Activated CD4-positive, alpha-beta T cell treated with anti-CD3 and anti-CD28 coated beads, Interleukin-10, Interleukin-2, amounts not matched to agents 100 ng/mL and 50 ng/mL, durations not matched to agents 16 hours and 8 hours (primary cell): ENCODE measurements at regions not wholly inside any gene's neighbourhood (a gene's known extent, or its start where the extent isn't known, plus 50 kb on each side); places are given as distances from the start of the nearest gene placed in this dataset.

ENCODE experiments used
- DNase-seq: peaks from one replicate; pipeline ENCODE4 v3.0.0-alpha.2; 2020

GRCh38 chr1:199377211-199377610 lies 650.3 kb upstream of the NR5A2 start:
- no peak for DNase-seq

GRCh38 chr1:199383793-199384192 lies 643.7 kb upstream of the NR5A2 start:
- DNase-seq, result no peak

DNA sequence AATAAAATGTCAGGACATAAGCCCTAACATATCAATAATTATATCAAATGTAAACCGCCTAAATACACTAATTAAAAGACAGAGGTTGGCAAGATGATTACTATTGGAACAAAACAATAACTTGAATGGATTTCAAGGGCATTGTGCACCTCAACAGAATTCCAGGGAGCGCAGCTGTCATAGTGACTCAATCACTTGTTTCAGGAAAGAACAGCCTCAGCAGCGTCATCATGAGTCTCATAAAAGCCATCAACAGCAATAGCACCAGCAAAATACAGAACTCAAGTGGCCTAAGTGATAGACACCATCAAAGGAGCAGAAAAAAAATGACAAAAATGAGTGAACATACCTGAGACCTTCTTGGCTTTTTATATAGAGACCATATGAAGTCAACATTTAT lies 632.7 kb upstream of the NR5A2 start:
- DNase-seq, result no peak

GRCh38 chr1:199396456-199396855 lies 631.1 kb upstream of the NR5A2 start:
- DNase-seq, result no peak

DNA sequence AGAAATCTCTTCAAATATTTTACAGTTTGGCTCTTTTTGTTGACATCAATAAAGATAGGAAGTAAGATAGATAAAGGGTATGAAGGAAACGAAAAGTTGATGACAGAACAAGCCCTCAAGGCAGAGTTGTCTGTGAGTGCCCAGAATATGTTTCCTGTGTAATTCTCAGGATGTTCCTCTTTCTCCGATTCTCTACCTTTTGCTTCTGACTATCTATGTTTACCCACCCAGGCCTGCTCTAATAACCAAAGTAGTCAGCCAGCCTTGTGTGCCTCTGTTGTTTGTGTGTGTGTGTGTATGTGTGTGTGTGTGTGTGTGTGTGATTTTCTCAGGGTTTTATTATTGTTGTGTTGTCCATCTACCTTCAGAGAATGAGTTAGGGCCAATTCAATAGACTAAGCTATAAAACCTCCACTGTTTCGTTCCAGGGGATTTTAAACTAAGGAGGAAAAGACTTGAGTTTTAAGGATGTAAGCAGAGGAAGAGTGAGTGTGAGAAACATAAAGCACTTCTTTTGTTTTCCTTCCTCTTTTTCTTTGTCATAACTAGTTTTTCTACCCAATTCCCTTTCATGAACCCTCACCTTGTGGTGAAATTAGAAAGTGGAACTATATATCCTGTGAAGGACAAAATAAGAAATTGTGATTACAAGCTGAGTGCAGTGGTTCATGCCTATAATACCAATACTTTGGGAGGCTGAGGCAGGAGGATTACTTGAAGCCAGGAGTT lies 627.4 kb upstream of the NR5A2 start:
- DNase-seq, result no peak

DNA sequence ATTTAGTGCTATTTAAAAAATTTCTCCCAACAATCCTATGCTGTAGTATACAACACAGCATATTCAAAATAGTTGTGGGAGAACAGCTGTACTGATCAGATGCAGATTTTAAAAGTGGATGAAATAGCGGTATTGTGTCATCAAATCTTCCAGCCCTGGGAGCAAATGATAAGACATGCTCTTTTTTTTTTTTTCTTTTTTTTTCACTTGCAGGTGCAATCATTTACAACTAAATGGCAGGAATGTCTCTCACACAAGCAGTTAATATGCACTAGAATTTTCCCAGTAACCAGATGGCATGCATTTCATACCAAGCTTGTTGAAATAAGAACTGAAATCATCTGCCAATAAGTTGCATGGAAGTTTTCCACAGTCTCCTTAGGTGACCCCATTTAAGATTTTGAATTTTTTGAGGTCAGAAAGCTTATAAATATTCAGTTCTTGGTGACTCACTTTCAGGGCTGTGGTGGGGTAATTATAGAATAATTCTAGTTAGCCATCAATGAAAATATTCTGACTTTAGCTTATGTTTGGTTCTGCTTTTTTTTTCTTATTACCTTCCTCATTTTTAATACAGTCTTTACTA lies 623.9 kb upstream of the NR5A2 start:
- DNase-seq, result no peak

DNA sequence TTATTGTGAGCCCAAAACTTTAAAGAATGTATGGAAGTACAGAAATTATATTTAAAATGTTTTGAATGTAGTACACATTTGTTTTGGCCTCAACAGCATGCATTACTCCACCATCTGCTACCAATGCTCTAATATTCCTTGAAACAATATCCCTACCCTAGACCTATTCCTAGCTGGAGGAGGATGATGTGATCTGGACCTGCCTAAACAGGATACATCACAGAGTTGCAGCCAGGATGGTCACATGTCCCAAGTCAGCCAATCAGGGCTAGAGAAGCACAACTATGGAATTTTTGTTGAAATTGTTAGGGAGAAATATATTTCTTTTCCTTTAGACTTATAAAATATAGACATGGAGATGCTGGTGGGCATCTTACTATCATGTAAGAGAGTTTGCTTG lies 623.3 kb upstream of the NR5A2 start:
- no peak for DNase-seq

- DNase-seq, result no peak
Observed at GRCh38 chr1:199404976-199405375, 622.5 kb upstream of the NR5A2 start.

DNA sequence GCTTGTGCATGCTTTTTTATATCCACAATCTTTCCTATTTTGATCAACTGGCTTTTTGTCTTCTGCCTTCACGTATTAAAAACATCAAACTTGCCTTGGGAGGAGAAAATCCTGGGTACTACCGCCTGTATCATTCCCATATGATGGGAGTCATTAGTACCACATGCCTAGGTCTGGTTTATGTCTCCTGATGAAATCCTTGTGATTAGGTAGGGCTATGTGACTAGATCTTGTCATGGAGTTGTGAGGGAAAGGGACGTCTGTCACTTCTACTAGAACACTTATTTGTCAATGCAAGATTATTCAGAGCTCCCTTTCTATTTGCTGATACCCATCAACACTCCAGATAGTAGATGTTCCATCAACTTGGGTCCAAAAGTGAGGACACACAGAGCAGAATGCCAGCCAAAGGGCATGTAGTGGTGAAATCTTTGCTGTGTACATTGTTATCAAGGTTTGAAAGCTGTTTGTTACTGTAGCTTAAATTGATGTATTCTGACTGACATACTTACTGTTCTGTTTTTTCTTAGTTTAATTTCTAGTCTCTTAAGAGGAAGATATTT lies 621.8 kb upstream of the NR5A2 start:
- no peak for DNase-seq

- no peak for DNase-seq
Observed at GRCh38 chr1:199410462-199410861, 617.0 kb upstream of the NR5A2 start.

DNA sequence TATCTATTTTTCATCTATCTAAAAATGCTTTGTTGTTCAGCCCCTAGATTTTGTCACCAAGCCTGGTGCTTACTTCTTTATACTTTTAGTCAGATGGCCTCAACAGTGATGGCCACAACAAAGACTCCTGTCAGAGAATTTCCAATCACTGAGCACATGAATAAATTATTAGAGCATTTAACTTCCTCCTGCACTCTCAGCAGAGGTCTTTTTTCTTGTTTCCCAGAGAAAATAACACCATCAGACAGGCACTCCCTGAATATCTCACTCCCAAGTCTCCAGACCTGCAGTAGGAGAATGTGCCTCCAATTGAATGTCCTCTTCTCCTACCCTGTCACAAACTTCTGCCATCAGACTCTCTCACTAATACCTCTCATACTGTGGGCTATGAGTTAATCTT lies 616.0 kb upstream of the NR5A2 start:
- no peak for DNase-seq

GRCh38 chr1:199422206-199422605 lies 605.3 kb upstream of the NR5A2 start:
- no peak for DNase-seq

DNA sequence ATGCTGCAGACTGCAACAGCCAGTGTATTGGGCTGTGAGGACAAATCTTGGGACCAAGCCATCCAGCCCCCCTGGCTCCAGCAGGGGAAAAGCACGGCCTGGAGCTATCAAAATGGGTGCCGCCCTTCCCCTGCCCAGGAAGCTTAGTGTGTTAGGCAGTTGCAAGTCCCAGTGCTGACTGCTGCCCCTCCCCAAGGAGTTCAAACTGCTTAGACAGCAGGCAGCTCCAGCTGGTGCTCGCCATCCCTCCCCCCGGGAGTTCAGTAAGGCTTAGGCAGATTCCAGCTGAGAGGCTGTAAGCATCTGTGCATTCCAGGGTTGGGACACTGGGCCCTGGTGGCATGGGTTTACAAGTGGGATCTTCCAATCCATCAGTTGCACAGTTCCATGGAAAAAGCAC lies 579.6 kb upstream of the NR5A2 start:
- DNase-seq, result no peak

DNA sequence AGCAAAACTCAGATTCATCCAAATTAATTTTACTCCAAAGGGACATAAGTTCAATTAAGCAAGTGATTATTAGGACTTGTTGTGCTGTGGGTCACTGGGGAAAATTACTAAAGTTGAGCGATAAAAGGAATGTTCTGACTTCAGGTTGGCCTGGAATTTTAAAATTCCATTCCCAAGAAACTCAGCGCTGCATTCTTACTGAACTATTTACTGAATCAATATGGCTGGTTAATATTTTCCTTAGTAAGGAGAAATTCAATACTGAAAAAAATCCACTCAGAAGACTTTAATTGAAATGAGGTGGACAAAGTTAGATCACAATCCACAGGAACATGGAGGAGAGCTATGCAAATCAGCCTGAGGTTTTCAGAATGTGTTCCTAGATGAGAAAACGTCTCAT lies 578.9 kb upstream of the NR5A2 start:
- no peak for DNase-seq

GRCh38 chr1:199449221-199449620 lies 578.3 kb upstream of the NR5A2 start:
- no peak for DNase-seq

DNA sequence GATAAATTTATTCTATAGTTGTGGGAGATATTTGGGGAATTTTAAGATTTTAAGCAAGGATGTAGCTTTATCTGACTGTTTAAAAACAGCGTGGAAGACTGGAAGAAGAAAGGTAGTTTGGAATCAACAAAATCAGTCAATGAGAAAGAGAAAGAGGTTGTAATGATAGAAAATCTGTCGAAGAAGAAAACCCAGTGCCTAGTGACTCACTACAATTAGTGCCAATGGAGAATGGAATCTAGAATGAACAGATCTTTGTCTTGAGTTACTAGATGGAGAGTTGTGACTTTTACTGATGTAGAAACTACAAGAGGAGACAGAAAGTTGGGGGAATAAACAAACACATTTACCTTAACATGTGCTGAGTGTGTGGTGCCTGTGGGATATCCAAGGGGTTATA lies 577.8 kb upstream of the NR5A2 start:
- DNase-seq, result no peak

DNA sequence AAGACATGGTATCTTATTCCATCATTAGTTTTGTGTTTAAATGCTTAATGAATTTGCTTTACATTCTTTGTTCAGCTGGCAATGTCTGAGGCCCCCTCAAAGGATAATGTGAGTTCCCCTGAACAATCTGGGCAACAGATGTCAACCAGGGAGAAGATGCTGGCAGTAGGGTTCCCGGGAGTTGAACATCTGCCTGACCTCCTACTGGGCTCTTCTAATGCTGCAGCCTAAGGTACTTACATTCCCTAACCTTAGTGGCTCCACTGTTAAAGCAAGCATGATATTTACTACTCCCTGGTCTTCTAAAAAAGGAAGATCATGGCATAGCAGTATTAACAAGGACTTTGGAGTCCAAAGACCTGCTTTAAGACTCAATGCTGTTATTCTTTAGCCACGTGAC lies 574.9 kb upstream of the NR5A2 start:
- no peak for DNase-seq

GRCh38 chr1:199453723-199454122 lies 573.8 kb upstream of the NR5A2 start:
- DNase-seq, result no peak

DNA sequence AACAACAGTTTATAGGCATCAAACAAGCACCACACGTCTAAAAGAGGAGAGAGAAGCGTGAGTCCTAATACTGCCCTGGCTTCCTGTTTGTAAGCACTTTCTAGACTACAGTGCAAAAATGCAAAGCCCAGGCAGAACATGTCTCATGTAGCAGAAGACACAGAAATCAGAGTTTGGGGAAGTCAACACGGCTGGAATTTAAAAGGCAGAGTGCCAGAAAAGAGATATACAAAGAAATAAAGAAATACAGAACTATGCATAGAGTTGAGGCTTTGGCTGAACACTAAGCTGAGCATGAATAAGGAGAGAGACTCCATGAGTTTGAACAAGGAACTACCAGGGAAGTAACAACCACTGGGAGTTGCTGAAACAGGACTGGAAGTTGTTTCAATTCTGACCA lies 566.6 kb upstream of the NR5A2 start:
- no peak for DNase-seq

DNA sequence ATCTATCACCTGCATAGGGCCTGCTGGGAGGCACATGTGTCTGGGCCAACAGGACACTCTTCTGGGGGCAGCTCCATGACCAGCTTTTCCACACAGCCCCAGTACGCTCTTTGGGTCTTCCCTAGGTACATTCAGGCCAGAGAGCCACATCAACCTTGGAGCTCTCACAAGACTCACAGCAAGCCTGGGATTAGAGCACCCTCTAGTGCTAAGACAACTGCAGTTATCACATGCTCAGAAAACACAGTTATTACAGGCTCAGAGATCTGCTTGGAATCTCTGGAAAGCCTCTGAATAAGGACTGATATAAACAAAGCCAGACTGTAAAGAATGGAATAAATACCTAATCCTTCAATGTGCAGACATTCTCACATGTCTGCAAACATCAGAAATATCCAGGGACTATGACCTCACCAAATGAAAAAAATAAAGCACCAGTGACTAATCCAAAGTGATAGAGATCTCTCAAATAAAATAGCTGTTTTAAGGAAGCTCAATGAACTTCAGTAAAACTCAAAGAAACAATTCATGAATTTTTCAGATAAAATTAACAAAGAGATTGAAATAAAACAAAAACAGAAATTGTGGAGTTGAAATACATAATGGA lies 563.9 kb upstream of the NR5A2 start:
- peak; percentile 70 for DNase-seq

- no peak for DNase-seq
Observed at GRCh38 chr1:199466961-199467360, 560.5 kb upstream of the NR5A2 start.

GRCh38 chr1:199472018-199472417 lies 555.5 kb upstream of the NR5A2 start:
- no peak for DNase-seq

GRCh38 chr1:199472978-199473377 lies 554.5 kb upstream of the NR5A2 start:
- DNase-seq, result no peak

DNA sequence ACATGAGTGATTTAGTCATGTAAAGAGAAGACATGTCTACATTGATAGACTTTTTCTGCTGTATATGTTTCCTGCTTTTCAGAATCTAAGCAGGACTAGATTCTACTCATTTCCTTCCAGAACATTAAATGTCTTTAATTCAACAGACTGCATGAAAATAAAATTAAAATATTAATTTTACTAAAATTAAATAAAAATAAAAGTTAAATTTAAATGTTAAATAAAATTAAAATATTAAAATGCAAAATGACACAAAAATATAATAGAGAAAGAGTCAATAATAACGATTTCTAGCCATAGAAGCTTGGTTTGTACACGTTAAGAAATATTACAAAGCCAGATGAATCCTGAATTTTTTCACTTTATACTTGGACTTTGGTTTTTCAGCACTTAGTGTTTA lies 552.8 kb upstream of the NR5A2 start:
- DNase-seq, result no peak
